ENCODE measurements at regions not wholly inside any gene's neighbourhood (a gene's known extent, or its start where the extent isn't known, plus 50 kb on each side); places are given as distances from the start of the nearest gene placed in this dataset.
"Not testable (repeated sequence)": the region's sequence is repeated elsewhere in the genome, so short reads cannot be mapped to it uniquely, and the experiment has no call there.

DNA sequence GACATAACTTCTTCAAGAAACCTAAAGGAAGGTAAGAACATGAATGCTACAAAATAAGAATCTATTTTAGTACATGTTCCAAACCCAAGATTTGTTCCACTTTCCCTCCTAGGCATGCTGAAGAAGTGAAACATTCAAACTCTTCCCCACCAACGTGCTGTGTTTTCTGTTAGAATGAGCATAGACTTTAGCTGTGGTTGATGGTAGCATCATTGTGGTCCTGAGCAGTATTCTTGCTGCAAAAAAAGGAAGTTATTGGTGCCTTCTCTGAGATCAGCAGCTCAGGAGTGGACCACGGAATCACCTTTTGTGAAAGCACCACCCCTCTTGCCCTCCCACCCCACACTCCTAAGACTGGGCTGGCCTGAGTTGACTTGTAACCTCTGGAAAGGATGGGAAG is 100.4 kb upstream of the POGK start:
- TF ChIP-seq, protein P1, sequence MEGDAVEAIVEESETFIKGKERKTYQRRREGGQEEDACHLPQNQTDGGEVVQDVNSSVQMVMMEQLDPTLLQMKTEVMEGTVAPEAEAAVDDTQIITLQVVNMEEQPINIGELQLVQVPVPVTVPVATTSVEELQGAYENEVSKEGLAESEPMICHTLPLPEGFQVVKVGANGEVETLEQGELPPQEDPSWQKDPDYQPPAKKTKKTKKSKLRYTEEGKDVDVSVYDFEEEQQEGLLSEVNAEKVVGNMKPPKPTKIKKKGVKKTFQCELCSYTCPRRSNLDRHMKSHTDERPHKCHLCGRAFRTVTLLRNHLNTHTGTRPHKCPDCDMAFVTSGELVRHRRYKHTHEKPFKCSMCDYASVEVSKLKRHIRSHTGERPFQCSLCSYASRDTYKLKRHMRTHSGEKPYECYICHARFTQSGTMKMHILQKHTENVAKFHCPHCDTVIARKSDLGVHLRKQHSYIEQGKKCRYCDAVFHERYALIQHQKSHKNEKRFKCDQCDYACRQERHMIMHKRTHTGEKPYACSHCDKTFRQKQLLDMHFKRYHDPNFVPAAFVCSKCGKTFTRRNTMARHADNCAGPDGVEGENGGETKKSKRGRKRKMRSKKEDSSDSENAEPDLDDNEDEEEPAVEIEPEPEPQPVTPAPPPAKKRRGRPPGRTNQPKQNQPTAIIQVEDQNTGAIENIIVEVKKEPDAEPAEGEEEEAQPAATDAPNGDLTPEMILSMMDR (IDR thresholded peaks at IDR 0.05; ENCODE audit: borderline replicate concordance, extremely low read depth, insufficient read depth) = no peak
- Histone ChIP-seq H3K27ac (ENCODE audit: low read depth in 2 of 2, low read length in 2 of 2) (no peak overlapping the region), H3K27me3 (ENCODE audit: control insufficient read depth, insufficient read depth, low read length) (no peaks in the 10 kb centered on the region), H3K36me3 (ENCODE audit: control insufficient read depth in 2 of 3, insufficient read depth in 3 of 3, low read length in 3 of 3) (no peaks in the 10 kb centered on the region), H3K4me3 (ENCODE audit: low read length in 3 of 3) (no peak overlapping the region), H3K9ac (ENCODE audit: low read length in 3 of 3) (no peak overlapping the region), H3K9me3 (ENCODE audit: control insufficient read depth in 2 of 3, insufficient read depth in 1 of 3, low read length in 3 of 3) (no peaks in the 10 kb centered on the region), H3K4me1 (ENCODE audit: control insufficient read depth in 2 of 3, insufficient read depth in 2 of 3, low read depth in 1 of 3, low read length in 3 of 3) (no peaks in the 10 kb centered on the region)
- intact Hi-C loops (cut with DNase I) = no loop called here
- no peak for DNase-seq
- no peak for FAIRE-seq

DNA sequence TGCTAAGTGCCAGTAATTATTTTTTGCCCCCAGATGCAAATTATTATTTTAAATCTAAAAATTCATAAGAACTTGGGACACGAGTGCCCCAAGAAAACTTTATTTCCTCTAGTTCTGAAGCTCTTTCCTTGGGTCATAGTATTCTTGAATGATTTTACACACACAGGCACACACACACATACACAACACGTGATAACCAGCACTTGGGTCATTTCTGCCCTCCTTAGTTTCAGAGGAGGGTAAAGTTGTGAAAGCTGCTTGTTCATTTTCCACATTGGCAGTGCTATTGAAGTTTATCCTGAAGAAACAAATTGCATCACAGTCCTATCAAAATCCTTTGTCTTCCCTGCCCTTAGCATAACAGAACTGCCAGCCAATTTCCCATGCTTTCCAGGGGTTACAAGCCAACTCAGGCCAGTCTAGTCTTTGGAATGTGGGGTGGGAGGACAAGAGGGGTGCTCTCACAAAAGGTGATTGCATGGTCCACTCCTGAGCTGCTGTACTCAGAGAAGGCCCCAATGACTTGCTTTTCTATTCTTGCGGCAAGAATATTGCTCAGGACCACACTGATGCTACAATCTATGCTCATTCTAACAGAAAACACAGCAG is 98.5 kb upstream of the POGK start:
- Histone ChIP-seq H3K9me3 (ENCODE audit: control insufficient read depth in 2 of 3, insufficient read depth in 1 of 3, low read length in 3 of 3) (peaks cover 0 to 1% (median 0%) of the 10 kb centered on the region in 3 donors), H3K36me3 (ENCODE audit: control insufficient read depth in 2 of 3, insufficient read depth in 3 of 3, low read length in 3 of 3) (no peaks in the 10 kb centered on the region), H3K27me3 (ENCODE audit: control insufficient read depth, insufficient read depth, low read length) (no peaks in the 10 kb centered on the region), H3K9ac (ENCODE audit: low read length in 3 of 3) (no peak overlapping the region), H3K27ac (ENCODE audit: low read depth in 2 of 2, low read length in 2 of 2) (no peak overlapping the region), H3K4me1 (ENCODE audit: control insufficient read depth in 2 of 3, insufficient read depth in 2 of 3, low read depth in 1 of 3, low read length in 3 of 3) (no peaks in the 10 kb centered on the region), H3K4me3 (ENCODE audit: low read length in 3 of 3) (no peak overlapping the region)
- TF ChIP-seq, protein P1 (IDR thresholded peaks at IDR 0.05; ENCODE audit: borderline replicate concordance, extremely low read depth, insufficient read depth) = no peak
- no peak for DNase-seq
- intact Hi-C loops (cut with DNase I) = no loop called here
- FAIRE-seq = no peak

DNA sequence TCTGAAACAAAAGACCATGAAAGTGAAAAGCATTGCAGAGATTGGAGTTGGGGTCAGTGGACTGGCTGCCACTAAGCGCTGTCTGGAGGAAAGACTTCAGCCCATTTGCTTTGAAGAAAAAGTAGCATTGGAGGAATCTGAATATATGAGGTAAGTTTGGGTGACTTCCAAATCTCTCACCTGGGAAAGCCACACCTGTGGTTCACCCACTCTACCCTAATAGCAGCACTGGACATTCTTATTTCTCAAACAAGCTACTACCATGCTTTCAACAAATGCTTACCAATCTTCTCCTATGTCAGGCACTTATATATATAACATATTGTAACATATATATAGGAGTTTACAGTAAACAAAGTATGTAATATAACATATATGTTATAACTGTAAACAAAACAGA is 76.0 kb upstream of the POGK start:
- Histone ChIP-seq H3K4me1 (ENCODE audit: control insufficient read depth in 2 of 3, insufficient read depth in 2 of 3, low read depth in 1 of 3, low read length in 3 of 3) (no peaks in the 10 kb centered on the region), H3K27ac (ENCODE audit: low read depth in 2 of 2, low read length in 2 of 2) (no peak overlapping the region), H3K9me3 (ENCODE audit: control insufficient read depth in 2 of 3, insufficient read depth in 1 of 3, low read length in 3 of 3) (no peaks in the 10 kb centered on the region), H3K9ac (ENCODE audit: low read length in 3 of 3) (no peak overlapping the region), H3K4me3 (ENCODE audit: low read length in 3 of 3) (no peak overlapping the region), H3K27me3 (ENCODE audit: control insufficient read depth, insufficient read depth, low read length) (no peaks in the 10 kb centered on the region), H3K36me3 (ENCODE audit: control insufficient read depth in 2 of 3, insufficient read depth in 3 of 3, low read length in 3 of 3) (no peaks in the 10 kb centered on the region)
- TF ChIP-seq, protein P1 (IDR thresholded peaks at IDR 0.05; ENCODE audit: borderline replicate concordance, extremely low read depth, insufficient read depth) = no peak
- DNase-seq (no peak), FAIRE-seq (no peak)
- intact Hi-C loops (cut with DNase I) = no loop called here

DNA sequence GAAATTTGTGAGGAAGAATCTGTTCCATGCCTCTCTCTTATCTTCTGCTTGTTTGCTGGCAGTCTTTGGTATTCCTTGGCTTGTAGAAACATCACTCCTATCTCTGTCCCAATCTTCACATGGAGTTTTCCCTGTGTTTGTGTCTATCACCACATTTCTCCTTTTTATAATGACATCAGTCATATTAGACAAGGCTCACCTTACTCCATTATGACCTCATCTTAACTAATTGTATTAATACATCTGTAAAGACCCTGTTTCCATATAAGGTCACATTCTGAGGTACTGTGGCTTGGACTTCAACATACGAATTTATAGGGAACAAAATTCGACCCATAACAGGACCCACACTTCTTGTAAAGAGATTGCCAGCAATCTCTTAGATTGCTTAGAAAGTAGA is 72.3 kb upstream of the POGK start:
- no peaks in the 10 kb centered on the region for H3K4me1 ChIP-seq (ENCODE audit: control insufficient read depth in 2 of 3, insufficient read depth in 2 of 3, low read depth in 1 of 3, low read length in 3 of 3)
- H3K27ac ChIP-seq (ENCODE audit: low read depth in 2 of 2, low read length in 2 of 2) = no peak overlapping the region
- H3K4me3 ChIP-seq (ENCODE audit: low read length in 3 of 3) = no peak overlapping the region
- no peaks in the 10 kb centered on the region for H3K36me3 ChIP-seq (ENCODE audit: control insufficient read depth in 2 of 3, insufficient read depth in 3 of 3, low read length in 3 of 3)
- TF ChIP-seq, protein P1 (IDR thresholded peaks at IDR 0.05; ENCODE audit: borderline replicate concordance, extremely low read depth, insufficient read depth) = no peak
- DNase-seq (no peak), FAIRE-seq (no peak)
- intact Hi-C loops (cut with DNase I) = no loop called here
- peaks cover 0 to 8% (median 0%) of the 10 kb centered on the region in 3 donors for H3K9me3 ChIP-seq (ENCODE audit: control insufficient read depth in 2 of 3, insufficient read depth in 1 of 3, low read length in 3 of 3)
- no peaks in the 10 kb centered on the region for H3K27me3 ChIP-seq (ENCODE audit: control insufficient read depth, insufficient read depth, low read length)
- H3K9ac ChIP-seq (ENCODE audit: low read length in 3 of 3) = no peak overlapping the region

DNA sequence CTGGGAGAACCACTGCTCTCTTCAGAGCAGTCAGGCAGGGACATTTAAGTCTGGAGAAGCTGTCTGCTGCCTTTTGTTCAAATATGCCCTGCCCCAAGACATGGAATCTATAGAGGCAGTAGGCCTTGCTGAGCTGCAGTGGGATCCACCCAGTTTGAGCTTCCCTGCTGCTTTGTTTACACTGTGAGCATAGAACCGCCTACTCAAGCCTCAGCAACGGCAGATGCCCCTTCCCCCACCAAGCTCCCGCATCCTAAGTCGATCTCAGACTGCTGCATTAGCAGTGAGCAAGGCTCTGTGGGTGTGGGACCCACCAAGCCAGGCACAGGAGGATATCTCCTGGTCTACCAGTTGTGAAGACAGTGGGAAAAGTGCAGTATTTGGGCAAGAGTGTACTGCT is 54.6 kb upstream of the POGK start:
- H3K27me3 ChIP-seq (ENCODE audit: control insufficient read depth, insufficient read depth, low read length); FAIRE-seq; H3K4me1 ChIP-seq (ENCODE audit: control insufficient read depth in 2 of 3, insufficient read depth in 2 of 3, low read depth in 1 of 3, low read length in 3 of 3); H3K4me3 ChIP-seq (ENCODE audit: low read length in 3 of 3); DNase-seq; H3K36me3 ChIP-seq (ENCODE audit: control insufficient read depth in 2 of 3, insufficient read depth in 3 of 3, low read length in 3 of 3); H3K9me3 ChIP-seq (ENCODE audit: control insufficient read depth in 2 of 3, insufficient read depth in 1 of 3, low read length in 3 of 3); H3K27ac ChIP-seq (ENCODE audit: low read depth in 2 of 2, low read length in 2 of 2); intact Hi-C loops (cut with DNase I); H3K9ac ChIP-seq (ENCODE audit: low read length in 3 of 3): not testable (repeated sequence)
